ENCODE measurements at regions not wholly inside any gene's neighbourhood (a gene's known extent, or its start where the extent isn't known, plus 50 kb on each side); places are given as distances from the start of the nearest gene placed in this dataset.

DNA sequence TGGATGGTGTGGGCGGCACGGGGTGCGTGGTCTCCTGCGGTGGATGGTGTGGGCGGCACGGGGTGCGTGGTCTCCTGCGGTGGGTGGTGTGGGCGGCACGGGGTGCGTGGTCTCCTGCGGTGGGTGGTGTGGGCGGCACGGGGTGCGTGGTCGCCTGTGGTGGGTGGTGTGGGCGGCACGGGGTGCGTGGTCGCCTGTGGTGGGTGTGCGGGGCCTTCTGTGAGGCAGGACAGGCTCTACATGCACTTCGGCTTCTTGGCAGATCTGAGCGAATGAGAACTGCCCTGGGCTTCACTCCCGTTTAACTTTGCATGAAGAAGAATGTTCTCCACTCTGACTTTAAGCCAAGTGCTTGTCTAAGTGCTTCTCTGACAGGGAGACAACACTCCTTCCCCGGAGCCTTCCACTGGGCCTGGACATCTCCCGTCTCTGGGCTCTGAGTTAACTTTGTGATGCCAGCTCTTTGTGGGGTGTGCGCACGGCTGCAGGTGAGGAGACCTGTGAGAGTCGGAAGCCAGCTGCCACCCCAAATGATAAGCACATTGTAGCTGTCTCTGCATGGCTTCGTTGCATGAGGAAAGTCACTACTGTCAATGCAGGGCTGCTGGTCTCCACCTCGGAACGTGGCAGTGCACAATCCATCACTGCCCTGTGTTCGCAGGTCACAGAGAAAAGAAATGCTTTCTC is 244.8 kb downstream of the DLL1 start:
- Histone ChIP-seq H3K4me3 (ENCODE audit: low read depth in 2 of 2, low read length in 1 of 2) (no peak overlapping the region), H3K9ac (no peak overlapping the region), H3F3A (replicated peaks; ENCODE audit: insufficient read depth) (no peaks in the 10 kb centered on the region), H4K20me1 (ENCODE audit: insufficient read depth) (no peaks in the 10 kb centered on the region), H3K9me3 (no peaks in the 10 kb centered on the region), H3K36me3 (replicated peaks in 1 of 2; ENCODE audit: control insufficient read depth in 1 of 2, insufficient read depth in 2 of 2, low read length in 1 of 2) (no peaks in the 10 kb centered on the region), H3K27me3 (ENCODE audit: insufficient read depth) (no peaks in the 10 kb centered on the region), H2AFZ (ENCODE audit: low read depth) (no peak overlapping the region), H3K79me2 (ENCODE audit: insufficient read depth) (no peaks in the 10 kb centered on the region), H3K4me2 (no peak overlapping the region), H3K9me2 (no peaks in the 10 kb centered on the region), H3K4me1 (ENCODE audit: control insufficient read depth in 1 of 2, insufficient read depth in 2 of 2, low read depth in 1 of 2, low read length in 1 of 2) (peaks cover 0 to 9% of the 10 kb centered on the region in 2 experiments; a peak in 1 of 4 replicates), H3K27ac (ENCODE audit: low read depth in 2 of 2, low read length in 1 of 2) (no peak overlapping the region)
- CTCF ChIA-PET, result no interaction called here
- DNase-seq, result no peak
- TF ChIP-seq CHD2 (IDR thresholded peaks at IDR 0.05; ENCODE audit: low read length, partially characterized antibody), result no peak
- TF ChIP-seq SIN3A (IDR thresholded peaks at IDR 0.05; ENCODE audit: borderline replicate concordance, low read depth, low read length), result no peak
- TF ChIP-seq JUND (IDR thresholded peaks at IDR 0.05), result no peak
- no peak for TF ChIP-seq GABPA (IDR thresholded peaks at IDR 0.05; ENCODE audit: low read depth)
- TF ChIP-seq MXI1 (IDR thresholded peaks at IDR 0.05; ENCODE audit: low read depth, low read length), result no peak
- TF ChIP-seq RFX5 (IDR thresholded peaks at IDR 0.05; ENCODE audit: low read length), result no peak
- no peak for TF ChIP-seq EP300 (IDR thresholded peaks at IDR 0.05; ENCODE audit: borderline replicate concordance in 1 of 2, low read depth in 1 of 2, low read length in 1 of 2)
- TF ChIP-seq SMC3 (IDR thresholded peaks at IDR 0.05; ENCODE audit: low read depth, low read length), result no peak
- TF ChIP-seq, protein P1, sequence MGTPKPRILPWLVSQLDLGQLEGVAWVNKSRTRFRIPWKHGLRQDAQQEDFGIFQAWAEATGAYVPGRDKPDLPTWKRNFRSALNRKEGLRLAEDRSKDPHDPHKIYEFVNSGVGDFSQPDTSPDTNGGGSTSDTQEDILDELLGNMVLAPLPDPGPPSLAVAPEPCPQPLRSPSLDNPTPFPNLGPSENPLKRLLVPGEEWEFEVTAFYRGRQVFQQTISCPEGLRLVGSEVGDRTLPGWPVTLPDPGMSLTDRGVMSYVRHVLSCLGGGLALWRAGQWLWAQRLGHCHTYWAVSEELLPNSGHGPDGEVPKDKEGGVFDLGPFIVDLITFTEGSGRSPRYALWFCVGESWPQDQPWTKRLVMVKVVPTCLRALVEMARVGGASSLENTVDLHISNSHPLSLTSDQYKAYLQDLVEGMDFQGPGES (IDR thresholded peaks at IDR 0.05; ENCODE audit: low read depth, low read length), result no peak
- no peak for TF ChIP-seq FOSL2 (IDR thresholded peaks at IDR 0.05; ENCODE audit: borderline replicate concordance, low read depth)
- TF ChIP-seq, protein P2, sequence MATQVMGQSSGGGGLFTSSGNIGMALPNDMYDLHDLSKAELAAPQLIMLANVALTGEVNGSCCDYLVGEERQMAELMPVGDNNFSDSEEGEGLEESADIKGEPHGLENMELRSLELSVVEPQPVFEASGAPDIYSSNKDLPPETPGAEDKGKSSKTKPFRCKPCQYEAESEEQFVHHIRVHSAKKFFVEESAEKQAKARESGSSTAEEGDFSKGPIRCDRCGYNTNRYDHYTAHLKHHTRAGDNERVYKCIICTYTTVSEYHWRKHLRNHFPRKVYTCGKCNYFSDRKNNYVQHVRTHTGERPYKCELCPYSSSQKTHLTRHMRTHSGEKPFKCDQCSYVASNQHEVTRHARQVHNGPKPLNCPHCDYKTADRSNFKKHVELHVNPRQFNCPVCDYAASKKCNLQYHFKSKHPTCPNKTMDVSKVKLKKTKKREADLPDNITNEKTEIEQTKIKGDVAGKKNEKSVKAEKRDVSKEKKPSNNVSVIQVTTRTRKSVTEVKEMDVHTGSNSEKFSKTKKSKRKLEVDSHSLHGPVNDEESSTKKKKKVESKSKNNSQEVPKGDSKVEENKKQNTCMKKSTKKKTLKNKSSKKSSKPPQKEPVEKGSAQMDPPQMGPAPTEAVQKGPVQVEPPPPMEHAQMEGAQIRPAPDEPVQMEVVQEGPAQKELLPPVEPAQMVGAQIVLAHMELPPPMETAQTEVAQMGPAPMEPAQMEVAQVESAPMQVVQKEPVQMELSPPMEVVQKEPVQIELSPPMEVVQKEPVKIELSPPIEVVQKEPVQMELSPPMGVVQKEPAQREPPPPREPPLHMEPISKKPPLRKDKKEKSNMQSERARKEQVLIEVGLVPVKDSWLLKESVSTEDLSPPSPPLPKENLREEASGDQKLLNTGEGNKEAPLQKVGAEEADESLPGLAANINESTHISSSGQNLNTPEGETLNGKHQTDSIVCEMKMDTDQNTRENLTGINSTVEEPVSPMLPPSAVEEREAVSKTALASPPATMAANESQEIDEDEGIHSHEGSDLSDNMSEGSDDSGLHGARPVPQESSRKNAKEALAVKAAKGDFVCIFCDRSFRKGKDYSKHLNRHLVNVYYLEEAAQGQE (IDR thresholded peaks at IDR 0.05; ENCODE audit: low read depth, low read length), result no peak
- no peak for TF ChIP-seq YY1 (IDR thresholded peaks at IDR 0.05; ENCODE audit: low read depth)
- WGBS (ENCODE audit: low lambda C conversion rate), result 62% methylated on average over 28 of the region's 33 CpGs
- POLR2A ChIA-PET, result no interaction called here

DNA sequence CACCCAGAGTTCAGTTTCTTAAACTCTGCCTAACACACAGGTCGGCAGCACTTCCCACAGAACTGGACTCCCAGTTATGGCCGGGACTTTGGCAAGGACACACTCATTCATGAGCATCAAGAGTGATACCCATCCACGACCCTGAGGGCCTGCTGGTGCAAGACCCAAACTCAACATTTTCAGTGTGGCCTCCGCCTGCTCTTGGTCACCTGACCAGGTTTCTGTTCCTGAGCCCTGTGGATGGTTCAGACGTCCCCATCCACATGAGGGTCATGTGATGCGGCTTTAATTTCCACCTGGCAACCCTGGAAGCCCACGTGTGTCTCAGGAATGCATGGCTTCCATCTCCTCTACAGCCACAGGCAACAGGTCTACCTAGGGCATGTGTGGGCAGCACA is 245.3 kb downstream of the DLL1 start:
- H3K27ac ChIP-seq (ENCODE audit: low read depth in 2 of 2, low read length in 1 of 2), result no peak overlapping the region
- WGBS (ENCODE audit: low lambda C conversion rate), result 24% methylated on average over 3 of the region's 7 CpGs
- no peaks in the 10 kb centered on the region for H4K20me1 ChIP-seq (ENCODE audit: insufficient read depth)
- H3F3A ChIP-seq (replicated peaks; ENCODE audit: insufficient read depth), result no peaks in the 10 kb centered on the region
- no peak for DNase-seq
- H3K79me2 ChIP-seq (ENCODE audit: insufficient read depth), result no peaks in the 10 kb centered on the region
- ChIA-PET POLR2A (no interaction called here), CTCF (no interaction called here)
- no peaks in the 10 kb centered on the region for H3K9me3 ChIP-seq
- H3K27me3 ChIP-seq (ENCODE audit: insufficient read depth), result no peaks in the 10 kb centered on the region
- H3K4me2 ChIP-seq, result no peak overlapping the region
- H2AFZ ChIP-seq (ENCODE audit: low read depth), result no peak overlapping the region
- H3K36me3 ChIP-seq (replicated peaks in 1 of 2; ENCODE audit: control insufficient read depth in 1 of 2, insufficient read depth in 2 of 2, low read length in 1 of 2), result no peaks in the 10 kb centered on the region
- peaks cover 0 to 9% of the 10 kb centered on the region in 2 experiments; a peak in 1 of 4 replicates for H3K4me1 ChIP-seq (ENCODE audit: control insufficient read depth in 1 of 2, insufficient read depth in 2 of 2, low read depth in 1 of 2, low read length in 1 of 2)
- TF ChIP-seq FOXM1 (IDR thresholded peaks at IDR 0.05; ENCODE audit: low read depth) (no peak), EP300 (IDR thresholded peaks at IDR 0.05; ENCODE audit: borderline replicate concordance in 1 of 2, low read depth in 1 of 2, low read length in 1 of 2) (no peak), RXRA (IDR thresholded peaks at IDR 0.05; ENCODE audit: borderline replicate concordance, low read depth) (no peak), JUND (IDR thresholded peaks at IDR 0.05) (no peak), FOXJ3 (CRISPR knock-in tag; IDR thresholded peaks at IDR 0.05) (no peak), ELF1 (IDR thresholded peaks at IDR 0.05) (no peak), SMC3 (IDR thresholded peaks at IDR 0.05; ENCODE audit: low read depth, low read length) (no peak)
- no peaks in the 10 kb centered on the region for H3K9me2 ChIP-seq
- no peak overlapping the region for H3K9ac ChIP-seq
- H3K4me3 ChIP-seq (ENCODE audit: low read depth in 2 of 2, low read length in 1 of 2), result no peak overlapping the region

All from SK-N-SH (cell line).